ENCODE measurements at regions not wholly inside any gene's neighbourhood (a gene's known extent, or its start where the extent isn't known, plus 50 kb on each side); places are given as distances from the start of the nearest gene placed in this dataset.

- H3K79me2 ChIP-seq (ENCODE audit: low read length), result no peaks in the 10 kb centered on the region
- no peak overlapping the region for H3K4me2 ChIP-seq (ENCODE audit: low read length)
- no peak overlapping the region for H3K9ac ChIP-seq (ENCODE audit: low read length)
- no peaks in the 10 kb centered on the region for H3K9me3 ChIP-seq (ENCODE audit: insufficient read depth, low read length)
- H4K20me1 ChIP-seq (ENCODE audit: insufficient read depth, low read length), result no peaks in the 10 kb centered on the region
- H3K27me3 ChIP-seq (ENCODE audit: low read depth, low read length), result no peaks in the 10 kb centered on the region
- no peak overlapping the region for H3K27ac ChIP-seq (ENCODE audit: low read length)
- no peak overlapping the region for H2AFZ ChIP-seq (ENCODE audit: low read depth, low read length)
- no peak overlapping the region for H3K4me3 ChIP-seq (ENCODE audit: low read length)
- no peaks in the 10 kb centered on the region for H3K36me3 ChIP-seq (replicated peaks; ENCODE audit: low read depth, low read length)
- TF ChIP-seq CTCF (IDR thresholded peaks at IDR 0.05; ENCODE audit: low read depth, low read length), result no peak
- TF ChIP-seq EZH2phosphoT487 (IDR thresholded peaks at IDR 0.05; ENCODE audit: low read depth), result no peak
- no peaks in the 10 kb centered on the region for H3K4me1 ChIP-seq (ENCODE audit: low read length)
Measured at GRCh38 chr15:25230442-25230841, 208.4 kb downstream of the UBE3A start.

GRCh38 chr15:25233766-25234350 lies 205.0 kb downstream of the UBE3A start:
- no peak overlapping the region for H3K4me3 ChIP-seq (ENCODE audit: low read length)
- no peaks in the 10 kb centered on the region for H3K27me3 ChIP-seq (ENCODE audit: low read depth, low read length)
- no peak overlapping the region for H3K4me2 ChIP-seq (ENCODE audit: low read length)
- no peak for TF ChIP-seq EZH2phosphoT487 (IDR thresholded peaks at IDR 0.05; ENCODE audit: low read depth)
- TF ChIP-seq CTCF (IDR thresholded peaks at IDR 0.05; ENCODE audit: low read depth, low read length), result no peak
- H3K79me2 ChIP-seq (ENCODE audit: low read length), result no peaks in the 10 kb centered on the region
- no peaks in the 10 kb centered on the region for H4K20me1 ChIP-seq (ENCODE audit: insufficient read depth, low read length)
- no peaks in the 10 kb centered on the region for H3K36me3 ChIP-seq (replicated peaks; ENCODE audit: low read depth, low read length)
- H3K9ac ChIP-seq (ENCODE audit: low read length), result no peak overlapping the region
- no peaks in the 10 kb centered on the region for H3K9me3 ChIP-seq (ENCODE audit: insufficient read depth, low read length)
- no peaks in the 10 kb centered on the region for H3K4me1 ChIP-seq (ENCODE audit: low read length)
- H3K27ac ChIP-seq (ENCODE audit: low read length), result no peak overlapping the region
- H2AFZ ChIP-seq (ENCODE audit: low read depth, low read length), result no peak overlapping the region

GRCh38 chr15:25234831-25235230 lies 204.0 kb downstream of the UBE3A start:
- H3K4me2 ChIP-seq (ENCODE audit: low read length), result no peak overlapping the region
- no peak overlapping the region for H3K27ac ChIP-seq (ENCODE audit: low read length)
- no peak overlapping the region for H3K4me3 ChIP-seq (ENCODE audit: low read length)
- no peaks in the 10 kb centered on the region for H4K20me1 ChIP-seq (ENCODE audit: insufficient read depth, low read length)
- no peaks in the 10 kb centered on the region for H3K4me1 ChIP-seq (ENCODE audit: low read length)
- H3K27me3 ChIP-seq (ENCODE audit: low read depth, low read length), result no peaks in the 10 kb centered on the region
- H3K9me3 ChIP-seq (ENCODE audit: insufficient read depth, low read length), result no peaks in the 10 kb centered on the region
- no peak for TF ChIP-seq CTCF (IDR thresholded peaks at IDR 0.05; ENCODE audit: low read depth, low read length)
- TF ChIP-seq EZH2phosphoT487 (IDR thresholded peaks at IDR 0.05; ENCODE audit: low read depth), result no peak
- no peak overlapping the region for H3K9ac ChIP-seq (ENCODE audit: low read length)
- H3K36me3 ChIP-seq (replicated peaks; ENCODE audit: low read depth, low read length), result no peaks in the 10 kb centered on the region
- H2AFZ ChIP-seq (ENCODE audit: low read depth, low read length), result no peak overlapping the region
- no peaks in the 10 kb centered on the region for H3K79me2 ChIP-seq (ENCODE audit: low read length)

- Histone ChIP-seq H3K9me3 (ENCODE audit: insufficient read depth, low read length) (no peaks in the 10 kb centered on the region), H4K20me1 (ENCODE audit: insufficient read depth, low read length) (no peaks in the 10 kb centered on the region), H3K4me2 (ENCODE audit: low read length) (no peak overlapping the region), H3K27ac (ENCODE audit: low read length) (no peak overlapping the region), H3K9ac (ENCODE audit: low read length) (no peak overlapping the region), H3K4me3 (ENCODE audit: low read length) (no peak overlapping the region), H2AFZ (ENCODE audit: low read depth, low read length) (no peak overlapping the region), H3K27me3 (ENCODE audit: low read depth, low read length) (no peaks in the 10 kb centered on the region), H3K36me3 (replicated peaks; ENCODE audit: low read depth, low read length) (no peaks in the 10 kb centered on the region), H3K79me2 (ENCODE audit: low read length) (no peaks in the 10 kb centered on the region), H3K4me1 (ENCODE audit: low read length) (no peaks in the 10 kb centered on the region)
- TF ChIP-seq EZH2phosphoT487 (IDR thresholded peaks at IDR 0.05; ENCODE audit: low read depth) (no peak), CTCF (IDR thresholded peaks at IDR 0.05; ENCODE audit: low read depth, low read length) (no peak)
Measured at GRCh38 chr15:25235391-25235790, 203.4 kb downstream of the UBE3A start.

Data from OCI-LY3 (cell line).